ENCODE measurements at regions not wholly inside any gene's neighbourhood (a gene's known extent, or its start where the extent isn't known, plus 50 kb on each side); places are given as distances from the start of the nearest gene placed in this dataset.

GRCh38 chr6:56764081-56764566 is 121.4 kb upstream of the DST start (continued):
- TF ChIP-seq REST (IDR thresholded peaks at IDR 0.05; ENCODE audit: low read depth, low read length), result no peak
- TF ChIP-seq TARDBP (IDR thresholded peaks at IDR 0.05; ENCODE audit: borderline replicate concordance), result no peak
- TF ChIP-seq HDAC6 (IDR thresholded peaks at IDR 0.05; ENCODE audit: unreplicated experiment), result no peak
- TF ChIP-seq MTA3 (IDR thresholded peaks at IDR 0.05; ENCODE audit: borderline replicate concordance, low read length), result no peak
- no peak for TF ChIP-seq SREBF2 (IDR thresholded peaks at IDR 0.05; ENCODE audit: low read length)
- TF ChIP-seq CUX1 (IDR thresholded peaks at IDR 0.05; ENCODE audit: insufficient replicate concordance, low read depth, low read length), result no peak
- peak; percentile 43; the same call in 1 of the 2 replicates for TF ChIP-seq PAX5 (IDR thresholded peaks at IDR 0.05; ENCODE audit: borderline replicate concordance, low read depth, low read length)
- 0 out of 2 replicates have a peak, but pooled peaks have one; percentile 40 for TF ChIP-seq NBN (IDR thresholded peaks at IDR 0.05)
- no peak for TF ChIP-seq MYC (IDR thresholded peaks at IDR 0.05; ENCODE audit: insufficient read depth, insufficient read length, insufficient replicate concordance, low read length, severe bottlenecking)
- TF ChIP-seq CBX5 (IDR thresholded peaks at IDR 0.05; ENCODE audit: low read depth), result peak; percentile 43; the same call in 1 of the 2 replicates
- no peak for TF ChIP-seq KLF5 (IDR thresholded peaks at IDR 0.05; ENCODE audit: partially characterized antibody)
- TF ChIP-seq ZNF24 (IDR thresholded peaks at IDR 0.05), result no peak
- TF ChIP-seq YY1 (IDR thresholded peaks at IDR 0.05; ENCODE audit: low read depth, low read length), result no peak
- no peak for TF ChIP-seq POLR2AphosphoS2 (IDR thresholded peaks at IDR 0.05; ENCODE audit: low read depth, low read length)
- 0 out of 2 replicates have a peak, but pooled peaks have one; percentile 28 for TF ChIP-seq IRF5 (IDR thresholded peaks at IDR 0.05; ENCODE audit: borderline replicate concordance)
- TF ChIP-seq MYB (IDR thresholded peaks at IDR 0.05; ENCODE audit: borderline replicate concordance, low read depth, low read length), result no peak
- no peak for TF ChIP-seq KDM1A (IDR thresholded peaks at IDR 0.05; ENCODE audit: borderline replicate concordance)
- no peak for TF ChIP-seq CBFB (IDR thresholded peaks at IDR 0.05; ENCODE audit: low read depth)
- 0 out of 4 replicates have a peak, but pooled peaks of 1 of the 2 experiments have one; percentile 14 for TF ChIP-seq BHLHE40 (IDR thresholded peaks at IDR 0.05; ENCODE audit: borderline replicate concordance in 1 of 2, low read depth in 2 of 2, low read length in 1 of 2)
